CD4-positive, alpha-beta T cell treated with Interleukin-6 for 4 hours (primary cell): ENCODE measurements at regions not wholly inside any gene's neighbourhood (a gene's known extent, or its start where the extent isn't known, plus 50 kb on each side); places are given as distances from the start of the nearest gene placed in this dataset.
"Not testable (repeated sequence)": the region's sequence is repeated elsewhere in the genome, so short reads cannot be mapped to it uniquely, and the experiment has no call there.

ENCODE experiments used
- DNase-seq: peaks from one replicate; pipeline ENCODE4 v3.0.0-alpha.2; 2020; ENCODE audit warnings: mixed read lengths

DNA sequence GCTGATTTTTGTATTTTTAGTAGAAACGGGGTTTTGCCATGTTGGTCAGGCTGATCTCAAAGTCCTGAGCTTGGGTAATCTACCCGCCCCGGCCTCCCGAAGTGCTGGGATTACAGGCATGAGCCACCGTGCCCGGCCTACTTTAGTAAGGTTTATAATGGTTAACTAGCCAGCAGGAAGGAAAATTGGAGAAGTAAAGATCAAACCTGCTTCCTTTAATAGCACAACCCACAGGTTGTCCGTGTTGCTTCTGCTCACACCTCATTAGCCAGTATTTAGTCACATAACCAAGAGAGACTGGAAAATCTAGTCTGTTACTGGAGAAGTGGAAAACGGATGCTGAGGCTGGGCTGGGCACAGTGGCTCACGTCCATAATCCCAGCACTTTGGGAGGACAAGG, 51.9 kb upstream of the TBL1XR1 start:
- no peak for DNase-seq

DNA sequence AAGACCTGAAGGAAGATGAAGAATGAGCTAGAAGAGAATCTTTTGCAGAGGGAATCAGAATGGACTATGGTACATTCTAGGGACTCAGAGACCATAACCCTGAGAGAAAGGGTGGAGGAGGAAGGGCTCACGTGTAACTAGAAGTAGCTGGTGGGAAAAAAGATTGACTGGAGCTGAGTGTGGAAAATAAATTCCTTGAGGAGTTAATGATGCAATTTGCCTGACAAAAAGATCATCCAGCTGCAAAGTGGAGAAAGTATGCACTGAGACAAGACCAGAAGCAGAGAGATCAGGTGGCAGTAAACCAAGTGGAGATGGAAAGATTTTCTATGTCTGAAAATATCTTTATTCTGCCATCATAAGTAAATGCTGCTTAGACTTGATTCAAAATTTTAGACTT, 52.9 kb upstream of the TBL1XR1 start:
- no peak for DNase-seq

- DNase-seq: no peak
Measured at GRCh38 chr3:177251755-177252154, 54.5 kb upstream of the TBL1XR1 start.

GRCh38 chr3:177257006-177257405, 59.7 kb upstream of the TBL1XR1 start:
- DNase-seq: no peak

DNA sequence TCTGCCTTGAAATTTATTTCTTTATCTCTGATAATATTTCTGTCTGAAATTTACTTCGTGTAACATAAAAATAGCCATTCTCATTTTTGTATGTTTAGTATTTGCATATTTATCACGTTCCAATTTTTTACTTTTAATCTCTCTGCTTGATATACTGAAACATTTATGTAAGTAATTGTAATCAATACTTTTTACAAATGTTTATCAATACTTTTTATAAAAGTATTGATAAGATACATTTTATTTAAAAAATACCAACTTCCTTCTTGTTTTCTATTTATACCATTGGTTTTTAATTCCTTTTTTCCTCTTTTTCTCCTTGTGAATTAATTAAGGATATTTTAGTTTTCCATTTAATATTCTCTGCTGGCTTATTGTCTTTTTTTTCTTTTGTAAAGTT, 60.3 kb upstream of the TBL1XR1 start:
- no peak for DNase-seq

DNA sequence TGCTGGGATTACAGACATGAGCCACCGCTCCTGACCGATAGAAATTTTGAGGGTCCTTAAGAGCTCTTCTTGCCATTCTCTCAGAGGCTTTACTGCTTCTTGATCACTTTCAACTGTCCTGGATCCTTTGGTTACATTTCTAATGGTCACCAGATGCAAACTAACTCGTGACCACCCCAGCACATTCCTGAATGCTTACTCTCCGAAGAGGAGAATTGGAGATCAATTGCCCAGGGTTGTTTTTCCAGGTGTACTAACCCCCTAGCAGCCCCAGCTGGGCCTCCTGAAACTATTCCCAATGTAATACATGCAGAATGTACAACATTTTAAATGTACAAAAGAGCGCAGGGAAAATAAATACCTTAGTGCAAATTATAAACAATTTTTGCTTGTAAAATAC, 65.1 kb upstream of the TBL1XR1 start:
- no peak for DNase-seq

DNA sequence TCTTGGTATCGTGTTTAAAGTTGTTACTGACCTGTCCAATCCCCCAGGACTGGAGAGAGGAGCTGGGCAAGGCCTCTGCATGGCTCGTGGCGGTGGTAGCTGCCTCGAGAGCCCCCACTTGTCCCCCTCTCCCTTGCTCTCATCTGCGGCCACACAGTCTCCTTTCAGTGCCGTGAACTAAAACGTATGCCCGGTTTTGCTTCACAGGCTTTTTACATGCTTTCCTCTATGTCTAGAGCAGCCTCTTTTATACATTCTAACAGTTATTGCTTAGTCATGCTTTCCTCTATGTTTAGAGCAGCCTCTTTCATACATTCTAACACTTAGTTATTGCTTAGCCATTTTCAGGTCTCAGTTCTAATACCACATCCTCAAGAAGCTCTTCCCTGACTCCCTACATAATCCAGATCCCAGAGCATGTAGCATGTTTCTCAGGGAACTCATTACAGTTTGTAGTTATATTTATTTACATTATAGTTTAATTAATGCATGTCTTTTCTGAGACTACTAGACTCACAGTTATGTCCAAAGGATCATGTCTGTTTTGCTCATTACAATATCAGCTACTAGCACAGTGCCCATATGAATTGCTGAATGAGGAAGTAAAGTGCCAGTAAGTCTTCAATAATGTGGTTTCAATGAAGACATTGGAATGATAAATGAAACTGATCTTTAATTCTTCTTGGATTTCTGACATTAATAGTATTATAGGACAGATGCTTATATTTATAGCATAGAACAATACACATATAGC, 66.5 kb upstream of the TBL1XR1 start:
- no peak for DNase-seq

DNA sequence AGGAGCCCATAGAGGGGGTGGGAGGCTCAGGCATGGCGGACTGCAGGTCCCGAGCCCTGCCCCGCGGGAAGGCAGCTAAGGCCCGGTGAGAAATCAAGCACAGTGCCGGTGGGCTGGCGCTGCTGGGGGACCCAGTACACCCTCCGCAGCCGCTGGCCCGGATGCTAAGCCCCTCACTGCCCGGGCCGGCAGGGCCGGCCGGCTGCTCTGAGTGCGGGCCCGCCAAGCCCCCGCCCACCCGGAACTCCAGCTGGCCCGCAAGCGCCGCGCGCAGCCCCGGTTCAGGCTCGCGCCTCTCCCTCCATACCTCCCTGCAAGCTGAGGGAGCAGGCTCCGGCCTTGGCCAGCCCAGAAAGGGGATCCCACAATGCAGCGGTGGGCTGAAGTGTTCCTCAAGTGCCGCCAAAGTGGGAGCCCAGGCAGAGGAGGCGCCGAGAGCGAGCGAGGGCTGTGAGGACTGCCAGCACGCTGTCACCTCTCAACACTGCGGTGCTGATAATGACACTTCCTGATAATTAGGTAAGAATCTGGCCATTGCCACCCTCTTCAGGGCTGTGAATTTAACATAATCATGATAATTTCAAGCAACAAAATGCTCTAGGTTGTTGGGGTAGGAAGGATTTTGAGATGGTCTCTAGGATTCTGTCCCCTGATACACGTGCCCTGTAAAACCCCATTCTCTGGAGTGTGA, 74.7 kb upstream of the TBL1XR1 start:
- DNase-seq: not testable (repeated sequence)

GRCh38 chr3:177278016-177278415, 80.7 kb upstream of the TBL1XR1 start:
- no peak for DNase-seq

DNA sequence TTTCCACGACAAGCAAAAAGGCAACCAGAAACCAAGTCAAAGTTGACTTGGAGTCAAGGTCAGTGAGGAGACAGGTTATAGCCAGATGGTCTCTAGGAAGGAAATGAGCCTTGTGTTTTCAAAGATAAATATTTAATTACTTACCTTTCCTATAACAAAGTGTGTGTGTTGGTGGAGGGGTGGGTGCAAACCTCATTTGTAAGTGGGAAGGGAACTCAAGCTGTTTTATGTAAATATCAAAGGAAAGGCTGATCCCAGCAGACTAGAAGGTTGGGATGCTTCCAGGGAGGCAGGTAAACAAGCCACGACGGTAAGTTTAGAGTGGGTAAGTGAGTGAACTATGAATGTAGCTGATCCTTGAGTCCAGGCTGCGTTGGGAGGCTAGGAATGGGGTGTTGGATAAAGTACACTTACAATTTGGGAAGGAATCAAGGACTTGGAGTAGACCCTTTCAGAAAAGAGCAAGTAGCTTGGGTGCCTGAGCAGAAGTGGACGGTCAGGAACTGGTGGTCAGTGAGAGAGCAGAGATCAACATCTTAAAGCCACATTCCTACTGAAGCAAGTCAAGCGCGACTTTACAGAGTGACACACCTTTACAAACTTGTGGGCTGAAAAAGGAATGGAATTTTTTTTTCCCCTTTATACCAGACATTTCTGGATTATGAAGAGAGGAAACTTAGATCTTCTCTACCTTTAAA, 82.0 kb upstream of the TBL1XR1 start:
- no peak for DNase-seq

DNA sequence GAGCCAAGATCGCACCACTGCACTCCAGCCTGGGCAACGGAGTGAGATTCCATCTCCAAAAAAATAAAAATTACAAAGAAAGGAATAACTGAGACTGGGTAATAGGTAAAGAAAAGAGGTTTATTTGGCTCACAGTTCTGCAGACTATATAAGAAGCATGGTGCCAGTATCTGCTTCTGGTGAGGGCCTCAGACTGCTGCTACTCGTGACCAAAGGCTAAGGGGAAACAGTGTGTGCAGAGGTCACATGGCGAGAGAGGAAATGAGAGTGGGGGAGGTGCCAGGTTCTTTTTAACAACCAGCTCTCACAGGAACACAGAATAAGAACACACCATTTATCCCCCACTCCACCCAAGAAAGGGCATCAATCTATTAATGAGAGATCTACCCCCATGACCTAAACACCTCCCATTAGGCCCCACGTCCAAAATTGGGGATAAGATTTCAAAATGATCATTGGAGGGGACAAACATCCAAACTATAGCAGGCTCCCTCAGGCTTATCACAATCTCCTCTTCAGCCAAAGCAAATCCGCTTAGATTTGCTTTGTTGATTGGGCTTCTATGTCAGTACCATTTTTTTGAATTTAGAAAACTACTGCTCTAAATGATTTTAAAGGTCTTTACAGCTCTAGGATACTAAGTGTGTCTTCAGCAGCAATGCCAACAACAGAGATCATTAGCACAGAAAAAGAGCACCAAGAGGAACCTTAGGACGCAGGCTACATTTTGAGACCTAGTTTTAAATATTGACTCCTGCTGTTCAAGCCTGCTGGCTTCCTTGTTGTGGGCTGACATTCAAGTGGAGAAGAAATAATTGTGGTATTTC, 84.2 kb upstream of the TBL1XR1 start:
- peak; percentile 22 for DNase-seq

DNA sequence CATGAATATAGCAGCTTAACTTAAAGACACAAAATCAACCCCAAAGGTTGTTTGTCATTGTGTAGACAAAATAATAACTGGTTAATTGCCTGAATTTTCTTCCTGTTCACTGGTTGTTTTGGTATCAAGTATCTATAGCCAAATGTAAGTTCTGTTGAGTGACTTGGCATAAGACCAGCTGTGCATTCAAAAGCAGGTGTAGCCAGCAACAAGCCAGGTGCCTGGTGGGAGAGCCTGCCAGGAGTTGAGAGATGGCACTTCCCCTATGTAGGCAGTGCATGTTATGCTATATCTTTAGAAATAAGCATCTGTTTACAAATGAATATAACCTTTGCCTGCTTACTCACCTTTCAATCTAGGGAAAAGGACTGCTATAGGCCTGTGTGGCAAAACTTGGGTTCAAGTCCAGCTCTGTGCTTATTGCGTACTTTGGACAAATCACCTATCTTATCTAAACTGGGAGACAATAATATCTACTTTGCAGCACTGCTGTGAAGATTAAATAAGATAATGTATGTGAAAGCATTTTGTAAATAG, 84.9 kb upstream of the TBL1XR1 start:
- no peak for DNase-seq

GRCh38 chr3:177283983-177284382, 86.7 kb upstream of the TBL1XR1 start:
- DNase-seq: no peak

- DNase-seq: peak; percentile 40
Measured at GRCh38 chr3:177284383-177284881, 87.2 kb upstream of the TBL1XR1 start.

GRCh38 chr3:177286034-177286433, 88.8 kb upstream of the TBL1XR1 start:
- DNase-seq: no peak

DNA sequence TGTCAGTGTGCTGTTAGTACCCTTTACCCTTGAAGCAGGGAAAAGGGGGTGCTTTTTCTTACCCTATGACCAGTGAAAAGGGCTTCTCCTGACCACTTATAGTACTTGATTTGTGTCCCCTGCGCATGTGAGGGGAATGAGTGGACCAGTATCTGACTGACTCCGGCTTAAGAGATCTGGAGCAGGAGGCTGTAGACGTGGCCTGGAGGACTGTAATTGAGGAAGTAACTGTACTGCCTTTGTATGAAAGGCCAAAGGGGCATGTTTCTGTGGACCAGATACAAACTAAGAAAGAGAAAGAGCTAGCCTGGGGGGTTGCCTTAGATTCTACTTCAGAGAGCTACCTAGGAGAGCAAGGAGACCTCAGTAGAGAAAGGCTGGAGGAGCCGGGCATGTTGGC, 89.9 kb upstream of the TBL1XR1 start:
- DNase-seq: no peak

- no peak for DNase-seq
Measured at GRCh38 chr3:177290633-177291032, 93.4 kb upstream of the TBL1XR1 start.

DNA sequence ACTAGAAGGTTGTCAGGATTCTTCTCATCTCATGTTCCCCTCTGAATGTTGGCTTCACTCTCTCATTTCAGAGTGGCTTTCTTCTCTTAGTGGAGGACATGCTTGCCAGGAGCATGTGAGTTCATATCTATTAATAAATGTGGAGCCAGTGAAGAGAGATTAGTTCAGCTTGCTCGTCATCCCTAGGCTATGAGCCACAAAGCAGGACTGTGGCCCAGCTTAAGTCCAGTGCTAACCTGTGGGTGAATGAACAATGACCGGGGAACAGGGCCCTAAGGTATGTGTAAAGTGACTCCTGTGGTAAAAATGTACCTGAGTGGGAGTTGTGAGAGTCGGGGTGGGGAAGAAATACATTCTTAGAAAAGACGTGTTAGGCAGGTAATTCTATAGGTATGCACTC, 96.9 kb upstream of the TBL1XR1 start:
- no peak for DNase-seq

DNA sequence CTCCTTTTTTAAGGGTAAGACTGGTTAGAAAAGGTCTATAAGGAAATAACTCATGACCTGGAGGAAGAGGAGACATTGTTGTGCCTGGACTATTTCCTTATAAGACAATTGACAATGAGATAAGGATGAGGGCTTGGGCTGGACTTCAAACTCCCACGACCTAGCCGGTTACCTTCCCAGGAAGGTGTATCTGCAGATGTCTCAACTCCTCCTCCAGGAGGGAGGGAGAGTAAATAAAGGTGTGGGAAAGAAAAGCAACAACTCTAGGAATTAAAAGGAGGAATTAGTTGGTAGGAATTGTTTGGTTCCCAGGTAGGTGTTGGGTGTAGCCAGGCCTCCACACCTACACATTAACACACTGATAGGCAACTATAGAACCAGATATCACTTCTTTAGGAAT, 97.8 kb upstream of the TBL1XR1 start:
- DNase-seq: no peak

- DNase-seq: no peak
Measured at GRCh38 chr3:177299250-177299649, 102.0 kb upstream of the TBL1XR1 start.

GRCh38 chr3:177300039-177300833, 103.0 kb upstream of the TBL1XR1 start:
- DNase-seq: no peak

GRCh38 chr3:177300842-177301241, 103.6 kb upstream of the TBL1XR1 start:
- DNase-seq: no peak
